HG02884 (cell line): ENCODE measurements at regions not wholly inside any gene's neighbourhood (a gene's known extent, or its start where the extent isn't known, plus 50 kb on each side); places are given as distances from the start of the nearest gene placed in this dataset.

Experiments
- ATAC-seq: cut with Tn5 transposase; IDR thresholded peaks from one replicate; pipeline ENCODE4 v1.9.1; 2021; ENCODE audit warnings: mild to moderate bottlenecking, moderate library complexity; ENCODE audit not compliant: unreplicated experiment

DNA sequence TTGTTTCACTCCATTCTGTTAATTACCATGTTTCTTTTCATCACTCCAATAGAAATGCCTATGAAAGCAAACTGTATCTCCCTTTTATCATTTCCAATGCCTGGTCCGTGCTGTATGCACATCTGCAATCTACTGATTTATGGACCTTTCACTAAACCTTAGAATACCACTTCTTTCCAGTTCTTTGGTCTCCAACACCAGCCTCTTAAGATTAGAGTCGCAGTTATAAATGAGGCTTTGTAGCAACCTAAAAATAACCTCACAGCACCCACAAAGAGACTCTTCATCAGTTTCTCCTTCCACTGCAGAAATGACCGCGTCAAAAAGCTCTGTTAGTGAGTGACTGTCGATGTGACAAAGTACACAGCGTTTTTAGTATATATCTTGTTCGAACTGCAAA is 282.6 kb downstream of the ADGRA3 start:
- ATAC-seq, result no peak

DNA sequence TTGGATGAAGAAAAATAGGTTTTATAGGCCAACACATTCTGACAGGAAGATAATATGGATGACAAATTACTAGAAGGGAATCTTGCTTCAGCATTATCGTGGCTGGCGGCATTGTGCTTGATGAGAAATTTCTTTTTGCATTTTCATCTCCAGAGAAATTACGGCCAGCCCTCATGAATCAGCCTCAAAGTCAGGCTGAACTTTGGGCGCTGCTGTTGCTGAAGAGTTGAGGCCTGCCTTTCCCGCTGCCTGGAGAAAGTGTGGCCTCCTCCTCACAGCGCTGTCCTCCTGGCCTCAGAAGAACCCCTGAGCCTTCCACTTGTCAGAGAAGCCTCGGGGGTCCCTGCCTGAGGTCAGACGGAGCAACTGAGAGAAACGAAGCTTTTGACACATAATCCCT is 272.4 kb upstream of the KCNIP4 start:
- no peak for ATAC-seq

DNA sequence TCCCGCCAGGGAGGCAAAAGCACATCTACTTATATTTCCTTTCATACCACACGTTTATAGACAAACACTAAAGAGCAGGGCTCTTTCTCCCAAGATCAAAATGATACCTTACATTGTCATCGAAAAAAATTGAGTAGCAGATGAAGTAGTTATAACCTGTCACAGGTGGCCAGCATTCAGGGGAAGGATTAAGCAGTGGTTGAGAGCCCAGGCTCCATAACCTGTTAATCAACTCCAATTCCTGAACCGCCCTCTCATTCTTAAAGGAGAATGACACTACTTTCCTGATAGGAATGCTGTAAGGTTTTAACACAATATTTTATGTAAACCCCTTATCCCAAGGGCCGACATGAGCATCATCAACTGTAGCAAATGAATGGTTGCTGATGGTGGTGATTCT is 268.9 kb upstream of the KCNIP4 start:
- ATAC-seq, result no peak

DNA sequence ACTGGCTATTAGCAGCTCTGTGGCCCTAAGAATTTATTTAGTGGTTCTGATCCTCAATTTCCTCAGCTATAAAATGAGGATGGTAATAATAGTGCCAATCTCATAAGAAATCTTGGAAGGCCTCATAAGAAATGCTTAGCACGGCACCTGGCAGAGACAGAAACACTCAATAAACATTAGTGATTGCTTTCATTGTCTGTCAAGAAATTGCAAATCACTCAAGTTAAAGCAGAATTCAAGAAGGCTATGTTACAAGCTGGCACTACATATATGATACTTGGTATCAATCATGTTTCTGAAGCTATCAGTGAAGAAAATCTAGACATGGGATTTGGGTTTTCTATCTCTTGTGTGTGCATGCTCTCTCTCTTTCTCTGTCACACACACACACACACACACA is 267.7 kb upstream of the KCNIP4 start:
- no peak for ATAC-seq

DNA sequence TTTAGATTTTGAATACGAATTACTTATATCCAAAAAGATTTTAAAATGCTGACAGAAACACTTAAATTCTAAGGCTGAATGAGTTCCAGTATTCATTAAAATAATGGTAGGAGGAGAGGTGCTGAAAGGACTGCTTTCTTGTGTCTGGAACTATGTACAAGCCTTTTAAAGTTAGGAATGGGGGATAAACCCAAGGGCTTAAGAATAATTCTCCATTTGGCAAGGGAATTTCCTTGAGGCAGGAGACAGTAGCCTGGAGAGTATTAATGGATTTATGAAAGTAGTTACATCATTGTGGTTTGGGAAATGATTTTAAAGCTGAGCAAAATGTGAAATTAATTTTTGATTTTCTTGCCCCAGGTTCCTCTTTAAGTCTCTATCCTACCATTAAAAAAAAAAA is 266.5 kb upstream of the KCNIP4 start:
- ATAC-seq, result no peak

DNA sequence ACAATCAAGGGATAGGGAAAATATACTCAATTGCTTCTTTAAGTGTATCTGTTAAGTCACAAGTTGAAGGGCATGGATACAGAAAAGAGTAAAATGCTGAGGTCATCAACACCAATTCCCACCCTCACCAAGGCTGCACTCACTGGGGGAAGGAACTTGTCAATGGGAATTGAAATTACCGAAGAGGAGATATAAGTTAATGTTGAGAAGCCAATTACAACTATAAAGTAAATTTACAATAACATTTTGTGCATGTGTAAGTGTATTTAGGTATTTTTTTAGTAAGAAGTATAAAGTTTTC is 255.1 kb upstream of the KCNIP4 start:
- no peak for ATAC-seq

DNA sequence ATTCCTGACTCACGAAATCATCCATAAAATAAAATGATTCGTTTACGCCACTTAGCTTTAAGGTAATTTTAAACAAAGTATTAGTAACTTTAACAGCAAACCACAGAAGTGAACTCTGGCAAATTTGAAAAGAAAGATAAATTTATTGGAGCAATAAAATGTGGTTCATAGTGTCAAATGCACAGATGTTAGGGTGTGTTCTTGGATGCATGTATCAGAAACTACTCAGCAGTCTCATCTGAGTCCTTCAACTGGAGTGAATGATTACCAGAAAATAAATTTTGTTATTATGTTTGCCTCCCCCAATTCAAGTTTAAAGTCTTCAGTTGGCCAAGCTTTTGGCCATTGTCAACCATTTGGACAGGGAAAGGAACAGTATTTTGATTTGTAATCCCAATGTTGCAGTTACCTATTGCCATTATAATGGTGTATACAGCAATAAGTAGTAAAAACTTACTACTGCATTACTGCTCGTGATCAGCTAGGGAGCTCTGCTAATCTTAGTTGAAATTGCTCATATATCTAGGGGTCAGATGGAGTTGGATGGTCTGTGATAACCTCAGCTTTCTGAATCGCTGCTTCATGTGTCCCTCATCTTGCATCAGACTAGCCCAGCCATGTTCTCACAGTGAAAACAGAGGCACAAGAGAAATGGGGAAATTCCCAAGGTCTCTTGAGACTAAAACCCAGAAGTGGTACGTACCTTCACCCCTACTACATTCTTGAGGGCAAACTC is 254.6 kb upstream of the KCNIP4 start:
- ATAC-seq, result no peak

DNA sequence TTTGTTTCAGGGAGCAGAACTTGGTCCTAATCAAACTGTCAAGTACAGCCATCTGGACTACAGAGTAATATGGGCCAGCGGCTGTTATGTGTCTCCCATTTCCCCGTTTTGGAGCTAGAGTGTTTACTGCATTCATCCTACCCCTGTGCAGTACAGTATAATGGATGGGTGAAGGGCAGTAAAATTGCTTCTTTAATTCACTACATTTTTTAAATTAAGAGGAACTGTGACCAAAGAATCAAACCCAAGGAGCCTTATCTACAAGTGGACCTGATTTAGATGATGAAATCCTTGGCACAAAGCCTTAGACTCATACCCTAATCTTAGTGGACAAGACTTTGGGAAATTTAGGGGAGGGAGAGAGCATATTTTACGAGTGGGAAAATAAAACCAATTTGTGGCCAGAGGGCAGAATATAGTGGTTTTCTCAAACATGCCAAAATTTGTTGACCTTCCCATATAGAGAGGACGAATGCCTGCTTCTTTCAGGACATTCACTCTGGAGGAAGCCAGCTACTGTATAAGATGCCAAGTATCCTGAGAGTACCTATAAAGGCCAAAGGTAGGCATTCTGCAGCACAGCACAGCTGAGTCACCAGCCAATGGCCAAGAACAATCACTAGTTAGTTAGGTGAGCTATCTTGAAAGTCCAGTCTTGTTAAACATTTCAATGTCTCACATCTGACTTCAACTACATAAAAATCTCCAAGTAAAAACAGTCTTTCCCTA is 253.8 kb upstream of the KCNIP4 start:
- ATAC-seq, result no peak

DNA sequence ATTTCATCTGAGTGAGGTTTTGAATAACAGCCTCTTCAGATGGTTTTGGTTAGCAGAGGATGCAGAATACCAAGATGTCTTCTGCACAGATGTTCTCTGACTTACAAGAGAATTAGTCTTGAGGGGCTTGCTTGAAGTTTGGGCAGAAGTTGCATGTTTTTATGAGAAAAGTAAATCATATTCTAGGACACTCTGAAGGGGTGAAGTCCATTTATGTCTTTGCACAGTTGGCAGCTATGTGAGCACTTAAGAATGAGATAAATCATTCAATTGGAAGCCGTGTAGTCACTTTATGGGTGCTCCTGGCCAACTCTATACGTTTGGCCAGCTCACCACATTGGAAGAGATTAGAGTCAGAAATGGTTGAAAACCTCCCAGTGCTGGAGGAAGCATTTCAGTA is 252.7 kb upstream of the KCNIP4 start:
- ATAC-seq, result no peak

DNA sequence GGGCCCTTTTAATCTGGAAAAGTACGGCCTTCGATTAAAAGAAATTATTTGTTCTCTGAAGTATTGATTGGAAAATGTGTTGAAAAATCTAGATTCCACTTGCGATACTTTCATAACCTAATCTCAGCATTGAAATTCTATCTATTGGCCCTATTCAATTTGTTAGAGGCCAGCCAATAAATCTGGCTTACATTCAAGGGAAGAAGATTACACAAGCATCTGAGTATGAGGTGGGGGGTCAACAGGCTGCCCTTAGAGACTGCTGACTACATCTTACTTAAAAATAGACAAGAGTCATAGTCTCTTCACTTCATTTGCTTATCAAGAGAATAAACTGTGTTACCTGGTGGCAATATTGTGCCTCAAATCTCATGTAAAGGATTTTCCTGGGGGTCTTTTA is 248.0 kb upstream of the KCNIP4 start:
- ATAC-seq, result no peak

DNA sequence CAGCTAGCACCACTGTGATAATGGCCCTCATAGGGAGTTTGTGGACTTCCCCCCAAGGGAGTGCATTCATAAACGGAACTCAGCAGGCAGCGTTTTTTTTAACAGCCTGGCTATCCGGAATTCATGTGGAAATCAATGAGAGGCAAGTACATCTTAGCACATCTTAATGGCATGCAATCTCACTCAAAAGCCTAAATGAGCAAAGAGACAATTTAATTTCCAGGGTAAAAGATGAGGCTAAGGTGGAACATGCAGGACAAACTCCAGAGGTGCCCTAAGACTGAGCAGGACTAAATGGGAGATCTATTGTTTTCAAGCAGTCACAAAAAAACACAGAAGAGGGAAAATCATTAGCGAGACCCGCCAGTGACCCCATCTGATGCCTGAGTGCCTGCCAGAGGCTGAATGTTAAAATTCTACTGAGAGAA is 243.5 kb upstream of the KCNIP4 start:
- no peak for ATAC-seq

DNA sequence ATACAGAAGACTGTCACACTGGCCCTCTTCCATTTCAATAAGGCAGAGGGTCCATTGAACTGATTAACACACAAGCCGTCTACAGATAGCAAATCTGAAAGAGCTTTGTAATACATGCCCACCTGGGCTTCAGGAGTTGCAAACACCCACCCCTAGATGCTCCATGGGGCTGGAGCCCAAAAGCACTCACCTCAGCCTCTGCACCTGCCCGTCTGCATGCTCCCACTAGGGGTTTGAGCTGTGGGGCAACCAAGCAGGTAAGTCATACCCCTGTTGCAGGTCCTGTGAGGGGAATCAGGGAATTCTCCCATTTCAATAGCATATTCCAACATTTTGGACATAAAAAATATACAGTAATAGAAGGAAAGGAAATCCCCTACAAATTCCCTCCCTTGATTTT is 243.0 kb upstream of the KCNIP4 start:
- no peak for ATAC-seq

DNA sequence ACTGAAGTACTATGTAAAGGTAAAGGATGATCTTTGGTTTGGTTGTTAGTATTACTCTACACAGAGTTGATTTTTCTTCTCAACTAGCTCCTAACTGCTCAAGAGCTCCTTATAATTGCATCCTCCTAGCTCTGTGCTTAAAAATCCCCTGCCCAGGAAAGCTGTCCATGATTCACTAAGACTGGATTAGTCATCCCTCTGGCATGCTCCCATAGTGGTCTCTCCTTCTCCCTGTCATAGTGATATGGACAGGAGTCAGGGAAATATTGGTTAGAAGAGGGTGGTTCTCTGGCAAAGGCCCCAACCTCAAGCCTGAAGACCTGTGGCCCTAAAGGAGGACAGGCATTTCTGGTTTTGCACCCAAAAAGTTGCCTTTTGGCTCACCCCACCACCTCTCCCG is 242.3 kb upstream of the KCNIP4 start:
- no peak for ATAC-seq

DNA sequence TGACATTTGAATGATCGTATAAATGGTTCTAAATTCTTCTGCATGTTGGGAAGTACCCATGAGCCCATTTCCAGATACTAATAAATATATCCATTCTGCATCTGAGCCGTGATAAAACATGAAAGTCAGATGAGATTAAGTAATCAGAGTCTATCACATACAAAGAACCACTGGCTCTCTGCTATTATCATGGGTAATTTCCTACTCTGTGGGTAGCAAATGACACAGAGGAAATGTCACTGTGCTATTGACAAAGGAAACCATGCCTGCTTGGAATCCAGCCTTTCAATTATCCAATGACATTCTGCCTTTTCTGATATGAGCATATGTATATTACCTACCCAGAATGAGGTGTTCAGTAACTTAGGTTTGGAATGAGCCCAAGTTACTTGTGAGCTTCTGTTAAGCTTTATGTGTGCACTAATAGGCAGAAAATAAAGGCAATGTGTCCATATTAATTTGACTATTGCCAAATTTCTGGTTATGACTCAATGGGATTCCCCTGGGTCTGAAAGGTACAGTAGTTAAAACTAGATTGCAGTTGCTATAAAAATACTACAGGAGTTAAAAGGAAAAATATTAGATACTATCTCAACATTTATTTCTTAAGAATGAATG is 238.7 kb upstream of the KCNIP4 start:
- no peak for ATAC-seq

DNA sequence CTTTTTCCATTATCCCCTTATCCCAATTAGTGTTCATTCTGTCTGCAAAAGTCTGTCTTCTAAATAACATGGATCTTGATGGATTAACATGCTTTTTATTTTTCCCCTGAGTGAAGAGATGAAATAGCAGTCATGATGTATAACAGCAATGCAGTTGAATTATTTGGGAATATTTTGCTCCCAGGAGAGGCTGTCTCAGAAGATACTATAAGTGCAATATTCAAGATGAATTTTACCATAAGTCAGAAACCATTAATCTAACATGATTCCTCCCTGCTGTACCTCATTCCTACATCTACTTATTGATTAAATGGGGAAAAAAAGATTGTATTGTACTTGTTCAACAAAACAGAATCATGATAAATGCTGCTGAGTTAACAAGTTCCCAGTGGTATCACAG is 233.2 kb upstream of the KCNIP4 start:
- no peak for ATAC-seq

DNA sequence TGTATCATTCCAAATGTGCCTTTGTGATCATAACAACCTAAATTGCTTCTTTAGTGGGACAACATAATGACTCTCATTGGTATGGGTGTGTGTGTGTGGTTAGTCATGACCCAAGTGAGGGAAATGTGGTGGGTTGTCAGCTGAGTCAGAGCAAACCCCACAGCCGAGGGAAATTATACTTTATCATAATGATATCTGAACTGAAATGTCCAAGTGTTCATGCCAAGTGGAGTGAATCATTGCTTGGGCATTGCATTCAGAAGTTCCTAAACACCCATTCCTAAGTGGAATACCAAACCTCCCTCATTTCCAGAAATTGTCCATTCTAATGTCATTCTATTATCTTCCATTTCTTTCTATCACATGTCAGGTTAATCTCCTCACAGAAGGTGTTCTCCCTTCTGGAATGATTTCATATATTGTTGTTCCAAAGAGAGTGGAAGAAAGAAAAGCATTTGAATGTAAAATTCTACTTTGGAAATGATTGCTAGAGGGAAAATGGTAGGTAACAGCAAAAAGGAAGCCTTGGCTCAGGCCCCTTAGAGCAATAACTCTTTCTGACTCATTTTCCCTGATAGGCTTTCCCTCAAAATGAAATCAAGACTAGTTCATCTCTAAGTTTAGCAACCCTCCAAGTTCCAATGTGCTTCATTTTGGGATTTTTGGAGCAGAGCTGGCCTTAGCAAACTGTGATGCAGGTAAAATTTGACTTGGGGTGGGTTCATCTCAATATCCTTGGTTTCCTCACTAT is 230.7 kb upstream of the KCNIP4 start:
- no peak for ATAC-seq

DNA sequence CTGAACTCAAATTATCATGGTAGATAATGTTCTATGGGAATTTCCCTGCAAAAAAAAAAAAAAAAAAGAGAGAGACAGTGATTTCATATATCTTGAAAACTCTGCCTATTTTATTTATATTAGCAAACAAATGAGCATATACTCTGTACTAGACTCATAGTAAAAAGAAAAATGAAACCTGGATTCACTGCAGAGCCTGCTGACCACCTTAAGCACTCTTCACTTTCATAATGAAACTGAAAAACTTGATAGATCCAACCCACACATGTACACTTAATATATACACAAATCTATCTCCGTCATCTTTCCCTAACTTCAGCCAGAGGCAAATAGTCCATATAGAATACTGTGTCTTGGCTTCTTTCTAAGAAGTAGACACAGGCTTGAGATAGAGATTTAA is 226.1 kb upstream of the KCNIP4 start:
- ATAC-seq, result peak; percentile 74

DNA sequence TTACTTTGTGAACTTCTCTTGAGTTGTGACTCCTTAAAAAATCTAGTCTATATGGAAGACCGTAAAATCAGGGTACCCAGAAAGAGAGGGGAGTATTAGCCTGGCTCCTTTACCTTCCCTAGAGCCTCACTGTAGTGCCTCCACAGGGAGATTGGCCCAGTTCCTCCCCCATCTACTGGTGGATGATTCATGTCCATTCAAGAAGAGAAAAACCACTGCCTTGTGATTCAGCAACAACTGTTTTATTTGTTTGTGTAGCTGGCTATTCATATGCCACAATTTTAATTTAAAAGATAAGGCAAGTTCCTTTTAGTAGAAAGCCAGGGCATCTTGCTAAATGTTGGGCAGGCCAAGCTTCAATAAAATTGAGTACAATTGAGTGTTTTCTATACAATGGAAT is 221.8 kb upstream of the KCNIP4 start:
- no peak for ATAC-seq

DNA sequence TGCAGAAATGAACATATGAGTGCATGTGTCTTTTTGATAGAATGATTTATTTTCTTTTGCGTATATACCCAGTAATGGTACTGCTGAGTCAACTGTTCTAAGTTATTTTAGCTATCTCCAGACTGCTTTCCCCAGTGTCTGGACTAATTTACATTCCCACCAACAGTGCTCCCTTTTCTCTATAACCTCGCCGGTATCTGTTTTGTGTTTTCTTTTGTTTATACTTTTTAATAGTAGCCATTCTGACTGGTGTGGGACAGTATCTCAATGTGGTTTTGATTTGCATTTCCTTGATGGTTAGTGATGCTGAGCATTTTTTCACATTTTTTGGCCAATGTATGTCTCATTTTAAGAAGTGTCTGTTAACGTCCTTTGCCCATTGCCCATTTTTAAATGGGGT is 218.6 kb upstream of the KCNIP4 start:
- no peak for ATAC-seq

DNA sequence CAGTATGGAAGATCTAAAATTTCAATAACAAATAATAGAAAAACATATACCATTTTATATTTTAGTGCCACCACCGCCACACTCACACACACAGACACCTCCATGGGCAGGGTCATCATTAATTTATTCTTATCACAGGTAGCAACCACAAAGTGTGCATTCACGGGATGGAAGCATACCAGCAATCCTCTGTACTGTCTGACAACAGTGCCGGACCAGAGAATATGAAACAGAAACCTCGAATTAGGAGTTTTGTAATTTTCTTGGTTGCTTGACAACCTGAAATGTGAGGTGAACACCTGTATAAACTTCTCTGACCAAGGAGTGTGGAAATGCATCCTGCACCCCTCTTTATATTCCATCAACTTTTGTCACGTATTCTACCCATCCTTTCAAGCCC is 213.9 kb upstream of the KCNIP4 start:
- ATAC-seq, result no peak

DNA sequence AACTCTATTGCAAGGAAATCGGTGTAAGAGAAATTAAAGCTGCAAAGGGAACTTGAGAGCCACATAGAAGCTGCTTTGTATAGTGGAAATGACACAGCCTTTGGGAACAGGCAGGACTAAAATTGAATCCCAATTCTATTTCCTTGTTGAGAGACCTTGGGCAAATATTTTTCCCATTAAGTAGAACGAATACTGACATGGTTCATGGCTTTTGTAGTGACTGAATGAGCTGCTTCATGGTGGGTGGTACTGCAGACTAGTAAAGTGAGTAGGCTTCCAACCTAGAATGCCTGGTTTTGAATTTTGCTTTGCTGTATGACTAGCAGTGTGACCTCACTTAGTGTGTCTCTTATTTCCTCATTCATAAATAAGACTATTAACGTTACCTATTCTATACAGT is 182.2 kb upstream of the KCNIP4 start:
- no peak for ATAC-seq
